GM21619 (cell line): ENCODE measurements at regions not wholly inside any gene's neighbourhood (a gene's known extent, or its start where the extent isn't known, plus 50 kb on each side); places are given as distances from the start of the nearest gene placed in this dataset.
"Not testable (repeated sequence)": the region's sequence is repeated elsewhere in the genome, so short reads cannot be mapped to it uniquely, and the experiment has no call there.

Source experiments
- ATAC-seq: cut with Tn5 transposase; IDR thresholded peaks from one replicate; pipeline ENCODE4 v1.9.1; 2021; ENCODE audit not compliant: unreplicated experiment

DNA sequence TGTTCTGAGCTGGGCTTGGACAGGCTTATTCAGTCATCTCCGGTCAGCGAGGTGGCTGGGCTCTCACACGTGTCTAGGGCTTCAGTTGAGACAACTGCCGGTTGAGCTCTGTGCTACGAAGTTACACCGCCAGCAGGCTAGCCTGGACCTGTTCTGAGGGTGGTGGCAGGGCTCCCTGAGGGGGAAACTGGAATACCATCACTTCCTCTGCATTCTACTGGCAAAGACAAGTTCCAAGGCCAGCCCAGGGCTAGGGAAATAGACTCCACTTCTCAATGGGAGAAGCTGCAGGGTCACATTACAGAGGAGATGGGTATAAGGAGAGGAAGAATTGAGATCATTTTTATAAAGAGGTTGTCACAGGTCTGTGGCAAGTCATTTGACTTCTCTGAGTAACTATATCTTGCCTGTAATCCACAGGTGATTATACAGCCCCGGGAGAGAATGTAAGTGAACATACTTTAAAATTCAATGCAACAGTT lies 106.8 kb upstream of the IL12A start:
- ATAC-seq = no peak

DNA sequence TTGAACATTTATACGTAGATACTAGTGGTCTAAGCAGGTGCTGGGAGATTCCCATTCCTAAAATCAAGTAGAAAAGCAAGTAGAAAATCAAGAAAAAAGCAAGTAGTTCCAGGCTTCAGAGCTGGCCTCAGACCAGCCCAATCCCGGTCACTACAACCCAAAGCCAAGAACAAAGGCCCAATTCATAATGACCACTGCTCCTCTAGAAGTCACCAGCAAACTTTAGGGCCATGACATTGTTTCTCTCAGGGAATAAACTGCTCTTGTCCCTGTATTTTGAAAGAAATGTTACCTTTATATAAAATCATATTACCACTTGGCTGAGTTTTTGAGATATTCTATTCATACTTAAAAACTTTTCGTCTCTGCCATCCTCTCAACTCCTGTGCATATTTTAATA lies 106.3 kb upstream of the IL12A start:
- no peak for ATAC-seq

DNA sequence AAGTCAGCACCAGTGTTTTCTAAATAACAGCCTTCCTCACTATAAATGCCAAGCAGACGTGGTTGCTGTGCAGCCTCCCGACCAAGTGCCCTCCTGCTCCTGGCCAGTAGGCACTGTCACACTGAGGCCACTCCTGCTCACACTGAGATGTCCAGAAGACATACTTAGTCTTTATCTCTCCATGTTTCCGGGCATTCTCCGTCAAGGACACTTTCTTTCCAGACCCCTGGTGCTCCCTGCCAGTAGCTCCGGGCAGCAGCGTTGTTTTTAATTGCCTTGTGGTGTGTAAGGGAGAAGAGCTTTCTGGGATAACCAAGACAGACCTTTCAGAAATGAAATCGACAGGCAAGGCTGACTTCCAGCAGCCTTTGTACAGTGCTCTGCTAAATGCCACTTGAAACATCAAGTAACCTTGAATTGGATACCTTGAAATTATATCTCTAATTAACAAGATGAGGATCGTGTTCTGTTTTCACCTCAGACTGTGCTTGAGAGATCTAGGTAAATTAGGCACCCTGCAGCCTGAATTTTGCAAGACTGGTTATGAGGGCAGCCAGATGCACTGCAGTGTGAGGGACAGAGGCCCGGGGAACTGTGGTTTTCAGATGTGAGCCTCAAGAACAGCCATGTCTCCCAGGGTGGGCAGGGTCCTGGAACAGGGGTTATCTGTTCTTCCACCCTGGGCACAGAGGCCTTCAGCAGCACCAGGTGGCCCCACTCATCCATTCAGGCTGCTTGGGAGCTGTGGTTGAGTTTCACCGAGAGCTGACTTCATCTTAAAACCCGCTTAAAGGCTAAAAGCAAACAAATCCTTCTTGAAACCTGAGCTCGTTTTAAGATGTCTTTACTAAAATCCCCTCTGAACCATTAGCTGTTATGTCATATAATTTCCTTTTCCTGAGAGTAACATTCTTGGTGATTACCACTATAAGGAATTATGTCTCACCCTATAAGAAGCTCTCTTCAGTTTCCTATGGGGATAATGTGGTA lies 105.5 kb upstream of the IL12A start:
- no peak for ATAC-seq

DNA sequence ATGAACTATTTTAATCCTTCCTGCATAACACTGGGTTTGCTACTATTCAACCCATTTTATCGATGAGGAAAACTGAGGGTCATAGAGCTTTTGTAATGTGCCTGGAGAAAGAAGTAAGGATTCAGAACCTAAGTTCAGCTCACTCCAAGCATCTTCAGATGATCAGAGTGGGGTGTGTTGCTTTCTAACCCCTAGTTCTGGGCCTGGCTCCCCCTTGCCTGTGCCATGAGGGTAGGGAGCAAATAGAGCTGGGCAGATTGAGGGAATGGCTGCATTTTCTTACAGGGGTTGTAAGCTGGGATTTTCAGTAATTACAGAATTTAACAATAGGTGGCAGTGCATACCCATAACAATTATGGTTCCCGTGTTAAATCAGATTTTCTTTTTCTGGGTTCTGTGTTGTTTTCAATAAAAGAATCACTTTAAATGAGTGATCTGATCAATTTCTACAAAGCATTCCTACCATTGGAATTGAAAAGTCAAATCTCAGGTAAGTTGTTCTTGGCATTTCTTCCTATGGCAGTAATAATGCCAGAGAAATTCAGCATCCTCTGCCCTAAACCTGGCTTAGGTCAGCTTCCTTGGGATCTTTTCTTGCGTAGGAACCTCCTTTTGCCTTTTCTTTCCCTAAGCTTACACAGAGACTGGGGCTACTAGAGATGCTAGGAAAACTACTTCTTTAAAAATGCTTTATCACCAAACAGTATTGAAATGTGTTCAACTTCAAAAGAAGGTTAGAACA lies 103.8 kb upstream of the IL12A start:
- ATAC-seq = peak; percentile 49

GRCh38 chr3:159886050-159886449 lies 102.6 kb upstream of the IL12A start:
- ATAC-seq = peak; percentile 58

DNA sequence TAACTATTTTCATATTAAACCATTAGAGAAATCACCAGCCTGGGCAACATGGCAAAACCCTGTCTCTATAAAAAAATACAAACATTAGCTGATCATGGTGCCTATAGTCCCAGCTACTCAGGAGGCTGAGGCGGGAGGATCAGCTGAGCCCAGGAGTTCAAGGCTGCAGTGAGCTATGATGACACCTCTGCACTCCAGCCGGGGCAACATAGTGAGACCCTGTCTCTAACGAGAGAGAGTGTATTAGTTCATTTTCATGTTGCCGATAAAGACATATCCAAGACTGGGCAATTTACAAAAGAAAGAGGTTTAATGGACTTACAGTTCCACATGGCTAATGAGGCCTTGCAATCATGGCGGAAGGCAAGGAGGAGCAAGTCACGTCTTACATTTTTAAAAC lies 102.1 kb upstream of the IL12A start:
- ATAC-seq = not testable (repeated sequence)

DNA sequence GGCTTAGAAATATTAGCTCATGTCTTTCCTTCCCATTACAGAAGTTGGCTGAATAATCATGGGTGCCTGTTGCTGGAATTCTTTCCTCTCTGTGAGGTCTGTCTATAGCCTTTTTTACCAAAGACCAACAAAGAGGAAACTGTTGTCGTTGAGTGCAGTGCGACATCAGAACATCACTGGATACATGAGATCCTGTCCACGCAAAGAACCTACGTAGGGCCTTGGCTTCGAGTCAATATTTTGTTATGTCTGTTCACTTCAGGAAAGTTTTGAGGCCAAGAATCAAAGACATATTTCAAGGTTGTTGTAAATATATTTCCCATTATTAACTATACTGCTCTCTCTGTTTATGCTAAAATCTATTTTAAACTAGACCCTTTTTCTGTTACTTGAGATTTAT lies 101.5 kb upstream of the IL12A start:
- no peak for ATAC-seq

DNA sequence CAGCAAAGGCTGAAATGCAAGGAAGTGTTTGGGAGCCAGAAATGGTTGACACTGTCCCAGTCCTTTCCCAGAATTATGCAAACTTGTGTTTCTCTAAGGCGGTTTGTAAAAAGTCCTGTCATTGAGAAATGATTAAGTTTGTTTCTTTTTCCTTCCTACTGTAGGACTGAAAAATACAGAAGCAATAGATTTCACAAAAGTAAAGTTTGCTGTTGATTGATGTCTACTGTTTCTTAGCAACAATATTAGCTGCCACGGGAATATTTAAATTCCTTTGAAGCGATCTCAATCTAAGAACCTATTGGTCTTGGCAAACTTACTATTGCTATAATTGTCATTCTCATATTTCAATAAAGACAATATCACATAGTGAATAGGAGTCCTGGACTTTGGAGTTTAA lies 100.7 kb upstream of the IL12A start:
- no peak for ATAC-seq

GRCh38 chr3:159892171-159892795 lies 96.4 kb upstream of the IL12A start:
- ATAC-seq = no peak

- no peak for ATAC-seq
Measured at GRCh38 chr3:159892801-159893200, 95.8 kb upstream of the IL12A start.

DNA sequence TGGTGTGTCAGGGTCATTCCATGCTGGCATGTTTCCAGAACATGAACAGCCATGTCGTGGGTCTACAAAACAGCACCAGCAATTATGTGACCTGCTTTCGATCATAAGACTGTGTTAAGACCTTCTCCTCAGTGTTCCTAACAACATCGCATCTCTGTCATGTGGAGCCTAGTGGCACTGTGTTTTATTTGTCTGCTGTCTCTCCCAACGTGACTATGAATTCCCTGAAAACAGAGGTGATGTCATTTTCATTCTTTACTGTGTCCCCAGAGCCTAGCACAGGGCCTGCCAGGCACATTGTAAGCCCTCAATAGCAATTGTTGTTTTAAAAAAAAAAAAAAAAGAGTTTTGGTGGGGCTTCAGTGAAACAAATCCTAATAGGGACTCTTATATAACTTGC lies 94.2 kb upstream of the IL12A start:
- no peak for ATAC-seq

DNA sequence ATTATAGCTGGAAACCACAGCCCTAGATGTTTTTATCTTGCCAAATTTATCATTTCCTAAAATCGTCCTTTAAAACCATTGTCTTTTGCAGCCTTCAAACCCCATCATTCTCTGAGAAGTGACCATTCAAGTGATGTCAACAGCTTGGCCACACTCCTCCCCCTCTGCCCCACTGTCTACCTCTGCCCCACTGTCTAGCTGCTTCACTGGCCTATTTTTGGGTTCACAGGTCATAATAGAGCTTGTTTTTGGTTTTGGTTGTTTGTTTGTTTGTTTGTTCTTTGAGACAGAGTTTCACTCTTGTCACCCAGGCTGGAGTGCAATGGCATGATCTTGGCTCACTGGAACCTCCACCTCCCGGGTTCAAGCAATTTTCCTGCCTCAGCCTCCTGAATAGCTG lies 93.2 kb upstream of the IL12A start:
- ATAC-seq = no peak

- ATAC-seq = no peak
Measured at GRCh38 chr3:159896543-159896942, 92.1 kb upstream of the IL12A start.

DNA sequence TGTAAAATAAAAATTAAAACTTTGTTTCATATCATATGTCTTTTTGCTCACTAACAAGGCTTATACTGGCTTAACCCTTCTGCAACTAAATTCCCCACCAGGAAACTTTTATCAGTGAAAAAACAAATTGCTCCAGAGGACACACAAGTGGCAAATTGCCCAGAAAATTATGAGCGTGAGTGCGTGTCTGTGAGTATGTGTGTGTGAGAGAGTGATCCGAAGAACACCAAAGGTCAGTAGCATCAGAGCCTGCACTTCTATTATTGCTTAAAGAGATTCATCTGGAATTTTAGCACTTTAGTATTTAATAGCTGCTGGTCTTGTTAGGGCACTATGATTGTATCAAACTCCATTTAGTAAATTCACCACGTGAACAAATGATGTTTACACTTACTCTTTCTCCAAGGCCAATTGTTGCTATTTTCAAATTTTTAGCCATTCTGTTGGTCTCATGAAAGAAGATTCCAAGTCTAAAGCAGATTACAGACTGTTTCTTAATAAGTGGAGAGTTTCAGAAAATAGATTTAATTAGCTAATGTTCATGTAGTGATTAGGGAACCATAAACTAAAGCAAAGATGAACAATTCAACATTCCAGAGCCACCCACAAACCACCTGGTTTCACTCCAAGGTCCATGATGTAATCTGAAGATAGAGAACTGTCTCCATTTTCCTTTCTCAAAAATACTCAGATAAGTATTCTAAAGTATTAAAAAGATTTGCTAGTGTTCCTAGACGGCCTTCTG lies 91.1 kb upstream of the IL12A start:
- no peak for ATAC-seq

GRCh38 chr3:159898147-159898546 lies 90.5 kb upstream of the IL12A start:
- no peak for ATAC-seq

GRCh38 chr3:159899166-159899565 lies 89.5 kb upstream of the IL12A start:
- no peak for ATAC-seq

- ATAC-seq = peak; percentile 68
Measured at GRCh38 chr3:159902546-159903314, 85.9 kb upstream of the IL12A start.

GRCh38 chr3:159904455-159904854 lies 84.2 kb upstream of the IL12A start:
- no peak for ATAC-seq

- ATAC-seq = no peak
Measured at GRCh38 chr3:159904911-159905310, 83.7 kb upstream of the IL12A start.

DNA sequence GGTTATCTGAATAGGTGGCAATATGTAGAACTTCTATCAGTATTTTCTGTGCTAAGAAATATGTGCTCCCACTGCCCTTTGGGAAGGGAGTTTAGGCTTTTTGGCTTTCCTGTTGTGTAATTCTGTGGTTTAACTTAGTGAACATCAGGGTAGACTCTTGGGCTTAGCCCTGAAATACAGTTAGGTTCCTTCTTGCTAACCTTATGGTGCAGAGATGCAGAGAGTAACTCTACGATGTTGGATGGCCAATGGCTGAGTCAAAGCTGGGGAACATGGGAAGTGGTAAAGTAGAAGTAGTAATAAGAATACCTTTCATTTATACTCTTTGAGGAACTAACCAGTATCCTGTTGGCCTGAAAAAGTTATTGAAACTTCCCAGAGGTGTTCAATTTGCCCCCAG lies 80.8 kb upstream of the IL12A start:
- no peak for ATAC-seq
